Choroid plexus epithelial cell (primary cell): ENCODE measurements at regions not wholly inside any gene's neighbourhood (a gene's known extent, or its start where the extent isn't known, plus 50 kb on each side); places are given as distances from the start of the nearest gene placed in this dataset.

Experiments
- DNase-seq: peaks from one replicate; pipeline ENCODE4 v3.0.0-alpha.2; 2010; ENCODE audit warnings: low read depth
- H3K4me3 ChIP-seq: 2 replicates; pipeline ENCODE4 v1.5.1; 2011; ENCODE audit warnings: low read depth, mild to moderate bottlenecking, control low read depth, low read length, moderate library complexity
- TF ChIP-seq, protein P1 (sequence below): conservative IDR thresholded peaks from 2 replicates; pipeline ENCODE4 v1.5.1; 2011; ENCODE audit warnings: low read depth, mild to moderate bottlenecking, control low read depth, inconsistent platforms, low read length, moderate library complexity

DNA sequence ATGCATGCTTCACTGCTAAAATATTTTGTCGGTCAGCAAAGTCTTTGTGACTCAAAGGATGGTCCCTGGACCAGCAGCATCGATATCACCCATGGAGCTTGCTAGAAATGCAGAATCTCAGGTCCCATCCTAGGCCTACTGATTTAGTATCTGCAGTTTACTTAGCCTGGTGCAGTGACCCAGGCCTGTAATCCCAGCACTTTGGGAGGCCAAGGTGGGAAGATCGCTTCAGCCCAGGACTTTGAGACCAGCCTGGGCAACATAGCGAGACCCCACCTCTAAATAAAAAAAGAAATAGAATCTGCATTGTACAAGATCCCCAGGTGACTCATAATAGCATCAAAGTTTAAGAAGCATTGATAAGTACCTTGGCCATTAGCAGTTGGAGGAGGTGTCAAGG, 248.7 kb downstream of the CD83 start:
- TF ChIP-seq, protein P1, sequence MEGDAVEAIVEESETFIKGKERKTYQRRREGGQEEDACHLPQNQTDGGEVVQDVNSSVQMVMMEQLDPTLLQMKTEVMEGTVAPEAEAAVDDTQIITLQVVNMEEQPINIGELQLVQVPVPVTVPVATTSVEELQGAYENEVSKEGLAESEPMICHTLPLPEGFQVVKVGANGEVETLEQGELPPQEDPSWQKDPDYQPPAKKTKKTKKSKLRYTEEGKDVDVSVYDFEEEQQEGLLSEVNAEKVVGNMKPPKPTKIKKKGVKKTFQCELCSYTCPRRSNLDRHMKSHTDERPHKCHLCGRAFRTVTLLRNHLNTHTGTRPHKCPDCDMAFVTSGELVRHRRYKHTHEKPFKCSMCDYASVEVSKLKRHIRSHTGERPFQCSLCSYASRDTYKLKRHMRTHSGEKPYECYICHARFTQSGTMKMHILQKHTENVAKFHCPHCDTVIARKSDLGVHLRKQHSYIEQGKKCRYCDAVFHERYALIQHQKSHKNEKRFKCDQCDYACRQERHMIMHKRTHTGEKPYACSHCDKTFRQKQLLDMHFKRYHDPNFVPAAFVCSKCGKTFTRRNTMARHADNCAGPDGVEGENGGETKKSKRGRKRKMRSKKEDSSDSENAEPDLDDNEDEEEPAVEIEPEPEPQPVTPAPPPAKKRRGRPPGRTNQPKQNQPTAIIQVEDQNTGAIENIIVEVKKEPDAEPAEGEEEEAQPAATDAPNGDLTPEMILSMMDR, result no peak
- H3K4me3 ChIP-seq, result no peak overlapping the region
- DNase-seq, result no peak

GRCh38 chr6:14366872-14367271, 249.3 kb downstream of the CD83 start:
- DNase-seq, result no peak
- no peak overlapping the region for H3K4me3 ChIP-seq
- TF ChIP-seq, protein P1, result no peak

DNA sequence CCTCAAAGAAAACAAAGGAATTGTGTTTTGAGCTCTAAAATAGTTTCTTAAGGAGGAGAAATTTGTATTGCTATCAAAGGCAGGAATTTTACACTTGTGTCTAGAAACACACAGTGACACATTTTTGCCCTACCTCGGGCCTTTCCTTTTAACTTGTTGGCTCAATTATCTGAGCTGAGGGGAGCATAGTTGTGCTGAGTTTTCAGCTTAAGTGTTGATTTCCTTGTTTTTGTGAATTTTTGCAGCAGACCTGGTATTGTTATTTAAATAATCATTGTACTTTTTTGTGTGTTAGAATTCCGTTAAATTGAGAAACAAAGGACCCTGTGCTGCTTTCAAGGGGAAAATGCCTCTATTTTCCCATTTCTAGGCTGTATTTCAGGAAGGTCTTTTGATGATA, 249.7 kb downstream of the CD83 start:
- TF ChIP-seq, protein P1, result no peak
- DNase-seq, result no peak
- no peak overlapping the region for H3K4me3 ChIP-seq

DNA sequence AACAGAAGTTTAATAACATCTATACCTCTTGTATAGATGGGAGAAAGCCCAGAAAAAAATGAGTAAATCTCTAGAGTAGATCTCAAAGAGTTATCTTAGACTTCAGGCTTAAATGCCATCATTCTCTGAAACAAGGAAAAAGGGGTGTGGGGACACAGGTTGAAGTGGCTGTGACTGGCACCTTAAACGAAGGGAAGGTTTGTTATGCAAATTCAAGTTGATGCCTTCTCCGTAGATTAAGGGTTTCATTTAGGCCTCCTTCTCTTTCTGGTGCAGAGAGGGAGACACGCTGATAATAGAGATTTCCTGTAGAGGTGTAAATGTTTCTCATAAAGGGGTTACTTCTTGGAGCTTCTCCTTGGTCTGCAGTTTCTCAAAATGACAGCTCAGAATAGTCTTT, 252.1 kb downstream of the CD83 start:
- H3K4me3 ChIP-seq, result no peak overlapping the region
- TF ChIP-seq, protein P1, result no peak
- DNase-seq, result no peak

DNA sequence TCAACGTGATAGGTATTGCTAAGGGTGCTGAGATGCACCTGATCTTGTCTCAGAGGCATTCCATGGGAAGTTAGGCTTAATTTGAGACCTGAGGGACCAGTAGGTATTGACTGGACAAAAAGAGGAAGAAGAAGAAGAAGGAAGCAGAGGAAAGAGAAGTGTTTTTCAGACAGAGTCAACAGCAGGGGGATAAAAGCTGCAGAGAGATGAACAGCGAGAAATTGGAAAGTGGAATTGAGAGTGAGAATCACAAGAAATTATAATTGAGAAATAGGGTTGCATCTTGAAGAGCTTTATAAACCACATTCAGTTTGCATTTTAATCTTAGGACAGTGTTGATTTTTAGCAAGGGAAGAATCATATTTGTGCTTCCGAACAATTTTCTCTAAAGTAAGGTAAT, 254.0 kb downstream of the CD83 start:
- H3K4me3 ChIP-seq, result no peak overlapping the region
- TF ChIP-seq, protein P1, result no peak
- DNase-seq, result no peak

GRCh38 chr6:14372734-14373489, 255.3 kb downstream of the CD83 start:
- H3K4me3 ChIP-seq, result no peak overlapping the region
- DNase-seq, result no peak
- TF ChIP-seq, protein P1, result no peak
